OCI-LY3 (cell line): ENCODE measurements at regions not wholly inside any gene's neighbourhood (a gene's known extent, or its start where the extent isn't known, plus 50 kb on each side); places are given as distances from the start of the nearest gene placed in this dataset.

ENCODE experiments used
- EZH2phosphoT487 ChIP-seq: fragments of 200-600 bp; shearing (Covaris generic); IDR thresholded peaks from 2 replicates; pipeline ENCODE4 v1.6.1; 2018; ENCODE audit warnings: antibody characterized with exemption, mixed run types, low read depth
- TF ChIP-seq, protein P1 (sequence below): fragments of 200-600, 300-600 bp; sonication (generic); IDR thresholded peaks from 2 replicates; pipeline ENCODE4 v1.5.1; 2014; ENCODE audit warnings: antibody characterized with exemption, low read length, low read depth

DNA sequence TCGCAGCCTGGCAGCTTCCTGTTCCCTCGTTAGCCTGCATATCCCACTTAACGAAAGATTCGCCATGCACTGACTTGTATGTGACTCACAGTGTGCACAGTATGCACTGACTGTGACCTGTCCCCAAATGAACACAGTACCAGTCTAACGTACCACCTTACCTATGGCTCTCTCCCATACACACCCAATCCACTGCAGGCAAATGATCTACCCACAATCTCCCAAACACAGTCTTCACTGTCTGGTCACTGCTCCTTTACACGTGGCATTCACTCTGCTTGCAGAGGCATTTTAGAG is 163.5 kb upstream of the EEA1 start:
- TF ChIP-seq, protein P1, sequence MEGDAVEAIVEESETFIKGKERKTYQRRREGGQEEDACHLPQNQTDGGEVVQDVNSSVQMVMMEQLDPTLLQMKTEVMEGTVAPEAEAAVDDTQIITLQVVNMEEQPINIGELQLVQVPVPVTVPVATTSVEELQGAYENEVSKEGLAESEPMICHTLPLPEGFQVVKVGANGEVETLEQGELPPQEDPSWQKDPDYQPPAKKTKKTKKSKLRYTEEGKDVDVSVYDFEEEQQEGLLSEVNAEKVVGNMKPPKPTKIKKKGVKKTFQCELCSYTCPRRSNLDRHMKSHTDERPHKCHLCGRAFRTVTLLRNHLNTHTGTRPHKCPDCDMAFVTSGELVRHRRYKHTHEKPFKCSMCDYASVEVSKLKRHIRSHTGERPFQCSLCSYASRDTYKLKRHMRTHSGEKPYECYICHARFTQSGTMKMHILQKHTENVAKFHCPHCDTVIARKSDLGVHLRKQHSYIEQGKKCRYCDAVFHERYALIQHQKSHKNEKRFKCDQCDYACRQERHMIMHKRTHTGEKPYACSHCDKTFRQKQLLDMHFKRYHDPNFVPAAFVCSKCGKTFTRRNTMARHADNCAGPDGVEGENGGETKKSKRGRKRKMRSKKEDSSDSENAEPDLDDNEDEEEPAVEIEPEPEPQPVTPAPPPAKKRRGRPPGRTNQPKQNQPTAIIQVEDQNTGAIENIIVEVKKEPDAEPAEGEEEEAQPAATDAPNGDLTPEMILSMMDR, result no peak
- TF ChIP-seq EZH2phosphoT487, result no peak
